HG03280 (cell line): ENCODE measurements at regions not wholly inside any gene's neighbourhood (a gene's known extent, or its start where the extent isn't known, plus 50 kb on each side); places are given as distances from the start of the nearest gene placed in this dataset.
"Not testable (repeated sequence)": the region's sequence is repeated elsewhere in the genome, so short reads cannot be mapped to it uniquely, and the experiment has no call there.

ENCODE experiments used
- ATAC-seq: cut with Tn5 transposase; IDR thresholded peaks from one replicate; pipeline ENCODE4 v1.9.1; 2021; ENCODE audit warnings: mild to moderate bottlenecking, moderate library complexity; ENCODE audit not compliant: unreplicated experiment

- ATAC-seq, result no peak
Measured at GRCh38 chr2:126952216-126952615, 53.5 kb downstream of the TEX51 start.

DNA sequence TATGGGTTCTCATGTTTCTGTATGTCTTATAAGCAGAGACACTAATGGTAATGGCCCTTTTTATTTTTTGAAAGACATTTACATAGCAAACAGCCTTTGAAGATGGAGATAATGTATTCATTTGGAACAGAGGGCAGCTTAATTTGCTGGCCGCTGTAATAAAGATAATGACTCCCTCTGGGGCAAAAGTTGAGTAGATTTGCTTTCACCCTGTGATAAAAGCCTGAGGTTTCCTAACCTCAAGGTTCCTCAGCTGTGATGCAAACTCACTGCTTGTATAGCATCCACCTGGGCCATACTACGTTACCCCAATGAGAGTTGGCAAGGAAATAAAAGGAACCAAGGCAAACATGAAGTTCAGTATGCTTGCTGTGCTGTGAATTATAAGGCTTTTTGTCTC is 54.8 kb downstream of the TEX51 start:
- no peak for ATAC-seq

GRCh38 chr2:126954831-126955230 is 56.1 kb downstream of the TEX51 start:
- ATAC-seq, result no peak

DNA sequence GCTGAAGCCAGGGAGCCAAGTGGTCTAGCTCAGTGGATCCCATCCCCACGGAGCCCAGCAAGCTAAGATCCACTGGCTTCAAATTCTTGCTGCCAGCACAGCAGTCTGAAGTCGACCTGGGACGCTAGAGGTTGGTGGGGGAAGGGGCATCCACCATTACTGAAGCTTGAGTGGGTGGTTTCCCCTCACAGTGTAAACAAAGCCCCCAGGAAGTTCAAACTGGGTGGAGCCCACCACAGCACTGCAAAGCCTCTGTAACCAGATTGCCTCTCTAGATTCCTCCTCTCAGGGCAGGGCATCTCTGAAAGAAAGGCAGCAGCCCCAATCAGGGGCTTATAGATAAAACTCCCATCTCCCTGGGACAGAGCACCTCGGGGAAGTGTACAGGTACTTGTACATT is 58.1 kb downstream of the TEX51 start:
- ATAC-seq, result not testable (repeated sequence)

- no peak for ATAC-seq
Measured at GRCh38 chr2:126963390-126963789, 64.7 kb downstream of the TEX51 start.

DNA sequence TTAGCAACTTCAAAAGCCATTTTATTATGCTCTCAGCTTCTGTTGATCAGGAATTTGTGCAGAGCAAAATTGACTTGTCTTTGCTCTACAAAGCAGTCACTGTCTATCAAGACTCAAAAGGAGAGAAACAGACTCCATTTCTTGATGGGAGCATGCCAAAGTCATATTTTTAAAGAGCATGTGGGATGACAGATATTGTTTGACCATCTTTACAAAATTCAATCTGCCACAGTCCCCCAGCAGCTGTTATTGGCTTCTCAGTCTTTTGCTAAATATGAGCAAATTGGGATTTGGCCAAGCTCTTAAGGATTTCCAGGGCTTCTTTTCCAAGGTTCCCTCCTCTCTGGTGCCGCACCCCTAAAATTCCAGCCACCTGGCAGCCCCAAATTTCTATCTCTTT is 67.9 kb downstream of the TEX51 start:
- ATAC-seq, result no peak

DNA sequence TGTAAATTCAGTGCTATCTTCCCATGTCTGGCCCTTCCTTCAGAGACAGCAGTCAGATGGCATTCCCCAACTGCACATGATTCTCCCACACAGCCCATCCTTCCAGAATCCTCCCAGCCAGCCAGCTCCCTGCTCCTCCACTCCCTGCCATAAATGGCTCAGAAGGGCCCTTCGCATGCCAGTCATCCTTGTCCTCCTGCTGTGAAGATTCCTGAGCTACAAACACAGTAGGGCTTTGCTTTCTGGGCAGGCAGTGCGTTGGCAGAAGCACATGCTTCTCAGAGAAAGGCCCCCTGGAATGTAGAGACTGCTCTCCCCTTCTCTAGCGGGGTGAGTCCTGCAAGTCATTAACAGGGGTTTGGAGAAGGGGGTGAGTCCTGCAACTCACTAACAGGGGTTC is 71.9 kb downstream of the TEX51 start:
- ATAC-seq, result no peak

DNA sequence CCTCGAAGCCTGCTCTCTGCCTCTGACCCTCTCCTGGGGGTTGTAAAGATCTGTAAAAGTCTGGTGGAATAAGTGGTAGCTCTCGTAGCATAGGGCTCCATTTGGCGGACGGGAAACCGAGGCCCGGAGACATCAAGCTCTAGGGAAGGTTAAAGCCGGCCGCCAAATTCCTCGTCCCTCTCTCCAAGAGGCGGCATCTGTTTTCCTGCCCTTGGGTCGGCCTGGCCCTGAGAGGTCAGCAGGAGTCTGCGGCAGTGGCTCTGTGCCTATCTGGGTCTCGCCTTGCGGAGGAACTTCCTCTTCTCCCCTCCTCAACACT is 72.4 kb downstream of the TEX51 start:
- ATAC-seq, result no peak

DNA sequence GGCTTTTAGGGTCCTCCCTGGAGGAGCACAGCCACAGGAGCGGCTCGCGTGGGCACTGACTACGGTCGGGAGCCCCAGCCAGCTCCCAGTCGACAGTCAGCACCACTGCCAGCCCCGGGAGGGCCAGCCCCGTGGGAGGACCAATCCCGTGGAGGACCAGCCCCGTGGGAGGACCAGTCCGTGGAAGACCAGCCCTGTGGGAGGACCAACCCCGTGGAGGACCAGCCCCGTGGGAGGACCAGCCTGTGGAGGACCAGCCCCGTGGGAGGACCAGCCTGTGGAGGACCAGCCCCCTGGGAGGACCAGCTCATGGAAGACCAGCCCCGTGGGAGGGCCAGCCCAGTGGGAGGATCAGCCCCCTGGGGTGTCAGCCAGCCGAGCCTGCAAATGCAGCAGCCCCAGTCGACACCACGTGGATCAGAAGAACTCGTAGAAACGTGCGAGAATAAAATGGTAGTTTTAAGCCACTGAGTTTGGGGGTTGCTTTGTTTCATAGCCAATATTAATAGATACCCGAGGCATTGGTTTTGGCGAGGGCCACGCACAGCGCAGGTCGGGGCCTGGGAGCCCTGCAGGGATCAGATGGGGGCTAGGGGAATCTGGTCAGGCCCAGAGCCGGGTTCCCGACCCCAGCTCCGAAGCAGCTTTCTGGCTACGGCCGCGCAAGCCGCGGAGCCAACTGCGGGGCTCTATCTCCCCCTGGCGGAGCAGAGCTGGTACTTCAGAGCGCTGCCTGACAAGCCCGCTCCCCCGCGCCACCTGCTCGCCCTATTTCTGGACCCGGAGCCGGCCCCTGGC is 73.0 kb downstream of the TEX51 start:
- ATAC-seq, result peak; percentile 93

GRCh38 chr2:126972279-126972626 is 73.6 kb downstream of the TEX51 start:
- no peak for ATAC-seq

DNA sequence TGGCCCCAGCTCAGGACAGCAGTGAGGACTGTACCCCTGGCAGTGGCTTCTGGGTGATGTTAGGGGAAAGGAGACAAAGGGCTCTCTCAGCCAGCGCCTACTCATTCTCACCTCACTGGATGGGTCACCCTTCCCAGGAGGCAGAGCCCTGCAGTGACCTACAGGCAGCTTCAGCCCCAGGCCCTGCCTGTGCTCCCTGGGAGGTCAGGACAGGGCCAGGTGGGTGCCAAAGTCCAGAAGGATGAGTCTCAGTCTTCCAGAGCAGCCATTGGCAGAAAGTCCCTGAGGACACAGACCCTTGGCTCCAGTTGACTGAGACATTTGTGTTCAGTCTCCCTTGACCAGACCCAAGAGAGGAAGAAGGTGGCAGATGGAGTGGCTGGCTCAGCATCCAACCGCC is 75.1 kb downstream of the TEX51 start:
- no peak for ATAC-seq

DNA sequence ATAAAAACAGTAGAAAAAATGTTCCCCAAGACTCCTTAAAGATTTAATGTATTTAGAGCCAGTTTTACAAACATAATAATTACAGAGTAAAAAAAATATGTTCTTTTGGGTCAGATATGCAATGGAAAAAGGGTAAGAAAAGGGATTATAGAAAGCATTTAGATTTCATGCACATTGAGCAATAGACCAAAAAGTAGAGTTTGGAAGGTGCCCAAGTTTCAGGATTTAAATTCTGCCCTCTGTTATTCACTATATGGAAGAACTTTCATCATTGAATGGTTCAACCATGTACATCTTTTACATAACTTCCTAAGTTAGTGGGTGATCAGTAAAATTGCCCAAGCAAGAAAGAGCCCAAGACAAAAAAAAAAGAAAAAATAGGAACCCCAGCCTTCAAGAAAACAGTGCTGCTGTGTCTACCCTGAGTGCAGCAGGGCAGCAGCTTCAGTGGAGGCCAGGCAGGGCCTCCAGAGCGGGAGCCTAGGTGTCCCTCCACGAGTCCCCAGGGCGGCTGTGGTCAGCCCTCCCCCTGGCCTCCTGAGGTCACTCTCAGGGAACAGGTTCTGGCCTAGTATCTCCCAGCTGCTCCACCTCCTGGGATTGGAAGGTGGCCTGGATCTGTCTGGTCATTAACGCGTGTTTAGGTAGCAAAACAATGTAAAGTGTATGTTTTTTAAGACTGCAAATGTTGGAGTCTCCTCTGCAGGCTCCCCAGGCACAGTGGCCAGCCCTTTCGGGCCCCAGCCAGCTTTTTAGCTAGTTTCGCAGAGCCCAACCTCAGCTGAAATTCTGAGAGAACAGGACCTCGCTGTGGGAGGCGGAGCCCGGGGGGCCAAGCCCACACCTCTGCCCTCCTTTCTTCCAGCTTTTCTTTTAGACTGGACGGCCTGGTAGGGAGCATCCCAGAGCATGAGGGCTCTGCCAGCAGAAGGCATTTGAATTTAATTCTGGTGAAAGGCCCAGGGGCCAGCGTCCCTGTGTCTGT is 77.3 kb downstream of the TEX51 start:
- no peak for ATAC-seq

DNA sequence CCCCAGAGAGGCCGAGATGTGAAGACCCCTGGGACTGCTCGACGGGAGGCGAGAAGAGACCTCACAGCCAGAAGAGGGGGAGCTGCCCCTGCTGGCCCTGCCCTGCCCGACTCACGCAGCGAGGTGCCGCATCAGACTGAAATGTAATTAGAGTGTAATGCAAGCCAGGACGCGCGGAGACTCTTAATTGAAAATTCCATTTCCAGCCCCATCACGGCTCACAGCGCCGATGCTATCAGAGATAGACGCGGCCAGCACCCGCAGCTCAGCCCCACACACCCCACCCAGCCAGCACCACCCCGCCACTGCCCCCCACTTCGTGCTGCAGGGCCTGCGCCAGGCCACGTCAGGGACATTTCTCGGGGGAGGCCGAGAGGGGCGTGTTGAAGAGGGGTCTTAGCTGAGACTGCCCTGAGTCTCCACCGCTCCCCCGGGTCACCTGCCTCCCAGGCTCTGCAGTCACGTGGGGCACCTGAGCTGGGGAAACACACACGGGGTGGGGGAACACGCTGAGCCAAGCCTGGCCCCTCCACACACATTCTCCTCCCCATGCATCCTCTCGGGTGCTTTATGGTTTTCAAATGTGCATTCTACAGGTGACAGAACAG is 78.1 kb downstream of the TEX51 start:
- no peak for ATAC-seq

- ATAC-seq, result no peak
Measured at GRCh38 chr2:126978333-126978732, 79.6 kb downstream of the TEX51 start.

- ATAC-seq, result no peak
Measured at GRCh38 chr2:126979039-126980003, 80.6 kb downstream of the TEX51 start.

GRCh38 chr2:126981476-126981875 is 82.8 kb downstream of the TEX51 start:
- no peak for ATAC-seq

DNA sequence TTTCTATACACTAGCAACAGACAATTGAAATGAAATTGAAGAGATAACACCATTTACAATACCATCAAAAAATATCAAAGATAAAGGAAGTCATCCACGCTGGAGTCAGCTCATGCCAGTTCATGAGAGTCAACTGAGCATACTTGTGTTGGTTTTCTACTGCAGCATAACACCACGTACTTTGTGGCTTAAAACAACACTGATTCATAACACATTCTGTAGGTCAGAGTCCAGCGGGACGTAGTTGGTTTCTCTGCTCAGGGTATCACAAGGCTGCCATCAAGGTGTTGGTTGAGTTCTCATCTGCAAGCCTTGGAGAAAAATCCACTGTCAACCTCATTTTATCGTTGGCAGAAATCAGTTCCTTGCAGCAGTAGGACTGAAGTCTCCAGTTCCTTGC is 84.2 kb downstream of the TEX51 start:
- ATAC-seq, result no peak

GRCh38 chr2:126986631-126987187 is 88.0 kb downstream of the TEX51 start:
- ATAC-seq, result no peak

GRCh38 chr2:126988482-126988881 is 89.8 kb downstream of the TEX51 start:
- ATAC-seq, result no peak

- not testable (repeated sequence) for ATAC-seq
Measured at GRCh38 chr2:126989064-126989463, 90.4 kb downstream of the TEX51 start.
